IMR-90 (cell line): ENCODE measurements at regions not wholly inside any gene's neighbourhood (a gene's known extent, or its start where the extent isn't known, plus 50 kb on each side); places are given as distances from the start of the nearest gene placed in this dataset.

Experiments
- ATAC-seq: fragments of 200-7000 bp; cut with Tn5 transposase; 2 replicates; pipeline ENCODE4 v1.9.1; 2020; ENCODE audit warnings: low read depth, mild to moderate bottlenecking, moderate library complexity
- BruUV-seq: library from RNA; stranded (reverse); fragments of 400-500 nt; replicated peaks from 2 replicates; lab custom pipeline; 2021; lab: Mats Ljungman, UMichigan
- CTCF ChIA-PET: fragments of 300-600 bp; formaldehyde crosslinking; extraction: SDS; loops from one replicate; lab custom pipeline; 2021; ENCODE audit warnings: antibody characterized with exemption; lab: Yijun Ruan, JAX
- POLR2A ChIA-PET: fragments of 300-600 bp; sonication (Branson Sonifier 250); formaldehyde crosslinking; loops from one replicate; lab custom pipeline; 2022; ENCODE audit warnings: antibody characterized with exemption; ENCODE audit not compliant: unreplicated experiment; lab: Charles Lee
- DNase-seq: peaks from one replicate; pipeline ENCODE4 v3.0.0; 2013
- H2AFZ ChIP-seq: replicated peaks from 2 replicates; pipeline ENCODE3; 2013; ENCODE audit warnings: low read length, mild to moderate bottlenecking; ENCODE audit not compliant: poor library complexity
- H2AK5ac ChIP-seq: 2 replicates; pipeline ENCODE4 v1.6.1; 2013; ENCODE audit warnings: low read depth, low read length, inconsistent platforms
- H2AK9ac ChIP-seq: replicated peaks from 2 replicates; pipeline ENCODE3; 2013; ENCODE audit warnings: mild to moderate bottlenecking, low read depth, low read length, moderate library complexity; ENCODE audit not compliant: poor library complexity
- H2BK120ac ChIP-seq: 2 replicates; pipeline ENCODE4 v1.6.1; 2013; ENCODE audit warnings: low read depth, low read length, inconsistent platforms
- H2BK15ac ChIP-seq: 3 replicates; pipeline ENCODE4 v1.6.1; 2013; ENCODE audit warnings: low read depth, low read length, inconsistent platforms
- H2BK20ac ChIP-seq: 2 replicates; pipeline ENCODE4 v1.6.1; 2013; ENCODE audit warnings: low read depth, mild to moderate bottlenecking, inconsistent platforms, low read length, moderate library complexity
- H2BK5ac ChIP-seq: 2 replicates; pipeline ENCODE4 v1.6.1; 2013; ENCODE audit warnings: mild to moderate bottlenecking, low read depth, low read length, inconsistent platforms; ENCODE audit not compliant: poor library complexity, severe bottlenecking
- H3K14ac ChIP-seq: replicated peaks from 2 replicates; pipeline ENCODE4 v1.6.1; 2013; ENCODE audit warnings: low read depth, low read length, inconsistent platforms
- H3K18ac ChIP-seq: 2 replicates; pipeline ENCODE4 v1.6.1; 2013; ENCODE audit warnings: low read depth, low read length, control low read depth
- H3K23ac ChIP-seq: 2 replicates; pipeline ENCODE4 v1.6.1; 2013; ENCODE audit warnings: low read depth, low read length, inconsistent platforms
- H3K27ac ChIP-seq: 2 replicates; pipeline ENCODE4 v1.5.1; 2013; ENCODE audit warnings: mild to moderate bottlenecking, control low read depth, low read length; ENCODE audit not compliant: insufficient read depth
- H3K27me3 ChIP-seq: 2 replicates; pipeline ENCODE4 v1.6.1; 2013; ENCODE audit warnings: low read length; ENCODE audit not compliant: control insufficient read depth, insufficient read depth
- H3K36me3 ChIP-seq: 2 replicates; pipeline ENCODE4 v1.6.1; 2013; ENCODE audit warnings: low read length, mixed read lengths; ENCODE audit not compliant: control insufficient read depth, insufficient read depth
- H3K4ac ChIP-seq: 2 replicates; pipeline ENCODE4 v1.6.1; 2013; ENCODE audit warnings: low read depth, low read length, inconsistent platforms
- H3K4me1 ChIP-seq: 2 replicates; pipeline ENCODE4 v1.6.1; 2013; ENCODE audit warnings: low read length, mixed read lengths; ENCODE audit not compliant: control insufficient read depth, insufficient read depth
- H3K4me2 ChIP-seq: 2 replicates; pipeline ENCODE4 v1.6.1; 2013; ENCODE audit warnings: low read depth, mild to moderate bottlenecking, control low read depth, low read length, moderate library complexity
- H3K4me3 ChIP-seq: 2 replicates; pipeline ENCODE4 v1.5.1; 2013; ENCODE audit warnings: low read depth, mild to moderate bottlenecking, control low read depth, low read length, moderate library complexity; ENCODE audit not compliant: insufficient read depth
- H3K56ac ChIP-seq: 2 replicates; pipeline ENCODE4 v1.6.1; 2013; ENCODE audit warnings: low read length, inconsistent platforms; ENCODE audit not compliant: insufficient read depth; ENCODE audit errors: extremely low read depth
- H3K79me1 ChIP-seq, 2 experiments: 2 replicates each; pipeline ENCODE4 v1.6.1; 2013; ENCODE audit warnings: low read length in 2 of 2, inconsistent platforms in 1 of 2, low read depth in 1 of 2
- H3K9ac ChIP-seq: 2 replicates; pipeline ENCODE4 v1.6.1; 2013; ENCODE audit warnings: low read depth, low read length, control low read depth
- H3K9me1 ChIP-seq: 2 replicates; pipeline ENCODE4 v1.6.1; 2013; ENCODE audit warnings: low read length, inconsistent platforms; ENCODE audit not compliant: insufficient read depth
- H3K9me3 ChIP-seq: 2 replicates; pipeline ENCODE4 v1.6.1; 2013; ENCODE audit warnings: low read length; ENCODE audit not compliant: control insufficient read depth, insufficient read depth
- H4K20me1 ChIP-seq: 2 replicates; pipeline ENCODE4 v1.6.1; 2013; ENCODE audit warnings: low read length, inconsistent platforms; ENCODE audit not compliant: insufficient read depth
- H4K5ac ChIP-seq: 2 replicates; pipeline ENCODE4 v1.6.1; 2013; ENCODE audit warnings: mild to moderate bottlenecking, low read depth, low read length, control low read depth
- H4K8ac ChIP-seq, 2 experiments: 2 replicates each; pipeline ENCODE4 v1.6.1; 2013; ENCODE audit warnings: low read depth in 2 of 2, low read length in 2 of 2, control low read depth in 1 of 2, inconsistent platforms in 1 of 2
- H4K91ac ChIP-seq: 2 replicates; pipeline ENCODE4 v1.6.1; 2013; ENCODE audit warnings: low read depth, low read length, inconsistent platforms; ENCODE audit not compliant: insufficient read depth
- BHLHE40 ChIP-seq: fragments of 150-350 bp; IDR thresholded peaks from 2 replicates; pipeline ENCODE4 v1.6.1; 2016; ENCODE audit warnings: mild to moderate bottlenecking, low read depth, low read length
- CEBPB ChIP-seq: IDR thresholded peaks from 2 replicates; pipeline ENCODE4 v1.6.1; 2012; ENCODE audit warnings: low read depth, low read length, improper control_type of control experiment
- CHD1 ChIP-seq: IDR thresholded peaks from 2 replicates; pipeline ENCODE4 v1.6.1; 2012; ENCODE audit warnings: low read depth, low read length, improper control_type of control experiment
- FOS ChIP-seq: fragments of 150-350 bp; IDR thresholded peaks from 2 replicates; pipeline ENCODE4 v1.6.1; 2016; ENCODE audit warnings: low read depth, low read length
- MAFK ChIP-seq: IDR thresholded peaks from 2 replicates; pipeline ENCODE4 v1.6.1; 2012; ENCODE audit warnings: low read depth, low read length, improper control_type of control experiment
- MAZ ChIP-seq: IDR thresholded peaks from 2 replicates; pipeline ENCODE4 v1.6.1; 2012; ENCODE audit warnings: low read depth, mild to moderate bottlenecking, low read length, improper control_type of control experiment, moderate library complexity, borderline replicate concordance
- RAD21 ChIP-seq: IDR thresholded peaks from 2 replicates; pipeline ENCODE4 v1.6.1; 2012; ENCODE audit warnings: low read length, improper control_type of control experiment
- RCOR1 ChIP-seq: IDR thresholded peaks from 2 replicates; pipeline ENCODE4 v1.6.1; 2012; ENCODE audit warnings: mild to moderate bottlenecking, low read length, improper control_type of control experiment; ENCODE audit not compliant: insufficient replicate concordance
- RFX5 ChIP-seq: IDR thresholded peaks from 2 replicates; pipeline ENCODE4 v1.8.0; 2012; ENCODE audit warnings: low read depth, mild to moderate bottlenecking, low read length, moderate library complexity
- SMC3 ChIP-seq: fragments of 150-350 bp; IDR thresholded peaks from 2 replicates; pipeline ENCODE4 v1.6.1; 2016; ENCODE audit warnings: low read depth, mild to moderate bottlenecking, antibody characterized with exemption, low read length, moderate library complexity
- WGBS, 2 experiments: methylation state at CpG; one replicate each; pipeline versions ENCODE4 v1.1.5 to v1.1.7; 2013; ENCODE audit warnings: missing lambda C conversion rate in 2 of 2; ENCODE audit not compliant: insufficient read length in 1 of 2; ENCODE audit errors: extremely low coverage in 2 of 2; 5-methylcytosine and 5-hydroxymethylcytosine counted together
- dilution Hi-C: fragments of 300-500 bp; cut with HindIII; formaldehyde crosslinking; loops from one replicate; pipeline ENCODE4 v1.14.3; 2018; ENCODE audit warnings: low sequenced_read_pairs; ENCODE audit not compliant: unreplicated experiment
- in situ Hi-C: fragments of 300-500 bp; cut with MboI; formaldehyde crosslinking; loops from 3 replicates; pipeline ENCODE4 v1.14.3; 2019; ENCODE audit warnings: low sequenced_read_pairs, inconsistent platforms, mixed read lengths
- intact Hi-C: fragments of 100-400 bp; cut with micrococcal nuclease; formaldehyde crosslinking; loops from 2 replicates; pipeline ENCODE4 v1.10.0; 2022
- TF ChIP-seq, protein P1 (sequence below): fragments of 150-350 bp; IDR thresholded peaks from 2 replicates; pipeline ENCODE4 v1.6.1; 2016; ENCODE audit warnings: low read depth, mild to moderate bottlenecking, low read length, moderate library complexity, borderline replicate concordance

DNA sequence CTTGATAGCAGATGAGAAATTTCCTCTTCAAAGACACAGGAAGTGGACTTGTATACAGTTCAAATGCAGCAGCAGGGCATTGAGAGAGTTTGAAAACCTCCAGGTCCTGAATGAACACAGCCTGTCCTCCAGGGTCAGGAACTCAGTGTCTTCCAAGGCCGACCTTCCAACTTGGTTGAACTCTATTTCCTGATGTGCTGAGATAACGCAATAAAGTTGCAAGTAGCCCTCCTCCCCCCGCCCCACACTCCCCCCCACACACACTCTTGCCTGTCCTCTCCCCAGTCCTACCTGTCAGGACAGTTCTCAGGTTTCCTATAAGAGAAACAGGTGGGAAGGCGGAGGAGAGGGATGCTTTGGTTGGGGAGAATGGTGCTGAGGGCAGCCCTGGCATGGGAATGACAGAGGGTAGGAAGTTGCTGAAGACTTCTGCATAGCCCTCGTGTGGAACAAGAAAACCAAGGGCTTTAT is 90.0 kb downstream of the CCDC71L start:
- H2AK5ac ChIP-seq = peak overlapping the region; percentile 14; the same call in 1 of the 2 replicates
- H4K8ac ChIP-seq = no peak overlapping the region; a peak in 1 of 4 replicates
- H3K9ac ChIP-seq = no peak overlapping the region; the same call in 1 of the 2 replicates
- no peak overlapping the region; the same call in 1 of the 2 replicates for H3K23ac ChIP-seq
- TF ChIP-seq RFX5 (no peak), FOS (no peak), MAFK (no peak), BHLHE40 (no peak), CHD1 (no peak), RAD21 (no peak), MAZ (no peak), RCOR1 (no peak), SMC3 (no peak), CEBPB (no peak)
- TF ChIP-seq, protein P1, sequence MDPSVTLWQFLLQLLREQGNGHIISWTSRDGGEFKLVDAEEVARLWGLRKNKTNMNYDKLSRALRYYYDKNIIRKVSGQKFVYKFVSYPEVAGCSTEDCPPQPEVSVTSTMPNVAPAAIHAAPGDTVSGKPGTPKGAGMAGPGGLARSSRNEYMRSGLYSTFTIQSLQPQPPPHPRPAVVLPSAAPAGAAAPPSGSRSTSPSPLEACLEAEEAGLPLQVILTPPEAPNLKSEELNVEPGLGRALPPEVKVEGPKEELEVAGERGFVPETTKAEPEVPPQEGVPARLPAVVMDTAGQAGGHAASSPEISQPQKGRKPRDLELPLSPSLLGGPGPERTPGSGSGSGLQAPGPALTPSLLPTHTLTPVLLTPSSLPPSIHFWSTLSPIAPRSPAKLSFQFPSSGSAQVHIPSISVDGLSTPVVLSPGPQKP = no peak
- in situ Hi-C loops = no loop called here
- no peak for ATAC-seq
- H2BK5ac ChIP-seq = no peak overlapping the region
- H4K5ac ChIP-seq = no peak overlapping the region
- dilution Hi-C loops = no loop called here
- ChIA-PET CTCF (interaction anchor here (0.6 to 1.2 kb wide), 2 partner anchors 90 to 1200 kb away, joined by 4 to 5 read pairs; partner anchors contain the start of gene CCDC71L), POLR2A (no interaction called here)
- no peak overlapping the region; the same call in 1 of the 2 replicates for H3K14ac ChIP-seq
- no peak overlapping the region for H3K27ac ChIP-seq
- H3K9me1 ChIP-seq = 0 out of 2 replicates have a peak, but pooled peaks cover 2% of the 10 kb centered on the region
- H2AK9ac ChIP-seq = no peak overlapping the region
- H3K9me3 ChIP-seq = no peaks in the 10 kb centered on the region
- peak overlapping the region; percentile 39 for H2BK120ac ChIP-seq
- H3K79me1 ChIP-seq = no peaks in the 10 kb centered on the region
- intact Hi-C loops = no loop called here
- peaks cover 8% of the 10 kb centered on the region for H3K4me1 ChIP-seq
- no peak overlapping the region for H3K56ac ChIP-seq
- peak overlapping the region; percentile 9; the same call in 1 of the 2 replicates for H2BK20ac ChIP-seq
- no peak overlapping the region for H3K4me3 ChIP-seq
- no peaks in the 10 kb centered on the region for H3K27me3 ChIP-seq
- BruUV-seq = no TSS peak
- no peaks in the 10 kb centered on the region for H3K36me3 ChIP-seq
- peak; percentile 15 for DNase-seq
- peak overlapping the region; percentile 9 for H2AFZ ChIP-seq
- H3K4ac ChIP-seq = peak overlapping the region; percentile 75
- H3K4me2 ChIP-seq = no peak overlapping the region
- H4K20me1 ChIP-seq = no peaks in the 10 kb centered on the region
- H2BK15ac ChIP-seq = peak overlapping the region; percentile 44; the same call in 2 of the 3 replicates
- H4K91ac ChIP-seq = peak overlapping the region; percentile 51
- no peak overlapping the region for H3K18ac ChIP-seq
- WGBS, 2 experiments = no CpG with 5 or more reads among the region's 5 CpGs
